ENCODE measurements at regions not wholly inside any gene's neighbourhood (a gene's known extent, or its start where the extent isn't known, plus 50 kb on each side); places are given as distances from the start of the nearest gene placed in this dataset.
"Not testable (repeated sequence)": the region's sequence is repeated elsewhere in the genome, so short reads cannot be mapped to it uniquely, and the experiment has no call there.

- intact Hi-C loops (cut with micrococcal nuclease), result loop anchor here (10.0 kb wide), 1 partner anchor 267 kb away; no protein-coding TSS in a partner anchor
Measured at GRCh38 chr7:156547884-156548561, 92.6 kb upstream of the RNF32 start.

DNA sequence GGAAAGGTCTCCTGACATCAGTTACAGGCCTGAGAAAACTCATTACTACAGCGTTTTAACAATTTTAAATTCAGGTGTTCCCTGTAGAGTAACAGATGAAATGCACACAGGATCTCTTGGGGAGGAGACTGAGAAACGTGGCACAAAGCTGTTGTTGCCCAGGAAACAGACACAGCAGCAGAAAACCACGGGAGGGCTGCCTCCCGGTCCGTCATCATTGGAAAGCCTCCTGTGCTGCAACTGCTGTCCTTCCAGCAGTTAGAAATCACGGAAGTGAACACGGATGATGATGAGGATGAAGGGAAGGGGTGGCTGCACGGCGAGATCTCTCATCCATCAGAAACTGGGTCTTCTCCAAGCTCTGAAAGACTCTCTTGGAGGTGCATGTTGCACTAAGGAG lies 94.6 kb upstream of the RNF32 start:
- intact Hi-C loops (cut with micrococcal nuclease), result loop anchor here (10.0 kb wide), 1 partner anchor 269 kb away; no protein-coding TSS in a partner anchor

GRCh38 chr7:156544919-156545715 lies 95.5 kb upstream of the RNF32 start:
- intact Hi-C loops (cut with micrococcal nuclease), result loop anchor here (10.0 kb wide), 1 partner anchor 270 kb away; no protein-coding TSS in a partner anchor

DNA sequence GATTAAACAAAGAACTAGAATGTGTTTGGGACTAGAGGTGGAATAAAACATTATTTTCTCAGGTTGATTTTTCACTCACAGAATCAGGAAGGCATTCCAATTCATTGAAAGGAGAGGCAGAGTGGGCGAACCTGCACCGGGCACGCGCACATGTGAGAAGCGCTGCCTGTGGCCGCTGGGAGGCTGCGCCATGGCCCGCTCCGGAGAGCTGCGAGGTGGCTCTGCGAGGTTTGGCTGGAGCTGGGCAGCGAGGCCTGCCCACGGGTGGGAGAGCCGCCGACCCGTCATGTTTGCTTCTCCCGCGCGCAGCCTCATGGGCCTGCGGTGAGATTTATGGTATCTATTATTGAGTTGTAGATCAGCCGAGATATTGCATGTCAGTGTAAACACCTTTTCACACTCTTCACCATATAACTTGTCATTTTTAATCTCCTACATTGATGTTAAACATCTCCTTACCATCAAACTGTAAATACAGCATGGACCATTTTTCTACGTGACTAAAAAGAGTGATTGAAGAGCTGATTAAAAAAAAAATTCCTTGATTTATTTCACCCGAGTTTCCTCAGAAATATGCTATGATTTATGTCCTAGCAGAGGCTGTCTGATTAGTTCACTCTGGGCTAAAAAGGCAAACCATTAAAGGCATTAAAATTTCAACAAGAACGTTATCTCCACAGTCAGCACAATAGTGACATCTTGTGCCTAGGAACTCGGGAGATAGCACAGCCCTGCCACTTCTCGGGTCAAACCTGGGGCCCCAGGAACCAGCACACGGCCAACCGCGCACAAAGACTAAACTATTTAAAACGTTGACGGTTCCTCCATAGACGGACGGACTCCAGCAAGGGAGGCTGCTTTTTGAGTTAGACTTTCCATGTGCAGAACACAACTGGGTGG lies 96.6 kb upstream of the RNF32 start:
- intact Hi-C loops (cut with micrococcal nuclease), result loop anchor here (10.0 kb wide), 1 partner anchor 271 kb away; no protein-coding TSS in a partner anchor

GRCh38 chr7:156540619-156541165 lies 99.9 kb upstream of the RNF32 start:
- intact Hi-C loops (cut with micrococcal nuclease), result loop anchor here (10.0 kb wide), 1 partner anchor 274 kb away; no protein-coding TSS in a partner anchor

GRCh38 chr7:156539999-156540398 lies 100.6 kb upstream of the RNF32 start:
- intact Hi-C loops (cut with micrococcal nuclease), result loop anchor here (10.0 kb wide), 1 partner anchor 275 kb away; no protein-coding TSS in a partner anchor

GRCh38 chr7:156537006-156537405 lies 103.6 kb upstream of the RNF32 start:
- intact Hi-C loops (cut with micrococcal nuclease), result no loop called here

- intact Hi-C loops (cut with micrococcal nuclease), result no loop called here
Measured at GRCh38 chr7:156534925-156535324, 105.6 kb upstream of the RNF32 start.

GRCh38 chr7:156533964-156534363 lies 106.6 kb upstream of the RNF32 start:
- intact Hi-C loops (cut with micrococcal nuclease), result no loop called here

GRCh38 chr7:156533420-156533819 lies 107.2 kb upstream of the RNF32 start:
- intact Hi-C loops (cut with micrococcal nuclease), result no loop called here

DNA sequence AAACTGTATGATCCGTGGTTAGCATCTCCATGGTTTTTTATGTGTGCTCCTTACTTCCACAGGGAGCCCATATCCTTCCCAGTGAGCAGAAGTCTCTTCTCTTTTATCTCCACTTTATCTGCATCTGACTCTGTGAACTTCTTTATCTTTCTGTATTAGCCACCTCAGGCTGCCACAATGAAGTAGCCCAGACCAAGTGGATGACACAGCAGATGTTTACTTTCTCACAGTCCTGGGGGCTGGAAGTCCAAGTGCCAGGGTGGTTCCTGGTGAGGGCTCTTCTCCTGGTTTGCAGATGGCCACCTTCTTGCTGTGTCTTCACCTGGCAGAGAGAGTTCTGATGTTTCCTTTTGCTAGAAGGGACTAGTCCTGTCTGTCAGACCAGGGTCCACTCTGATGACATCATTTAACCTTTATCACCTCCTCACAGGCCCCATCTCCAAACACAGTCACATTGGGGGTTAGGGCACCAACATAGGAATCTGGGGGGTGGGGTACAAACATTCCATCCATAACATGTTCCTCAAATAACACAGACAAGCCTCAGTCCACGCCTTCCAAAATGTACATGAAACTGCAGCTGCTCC lies 108.5 kb upstream of the RNF32 start:
- intact Hi-C loops (cut with micrococcal nuclease), result no loop called here

DNA sequence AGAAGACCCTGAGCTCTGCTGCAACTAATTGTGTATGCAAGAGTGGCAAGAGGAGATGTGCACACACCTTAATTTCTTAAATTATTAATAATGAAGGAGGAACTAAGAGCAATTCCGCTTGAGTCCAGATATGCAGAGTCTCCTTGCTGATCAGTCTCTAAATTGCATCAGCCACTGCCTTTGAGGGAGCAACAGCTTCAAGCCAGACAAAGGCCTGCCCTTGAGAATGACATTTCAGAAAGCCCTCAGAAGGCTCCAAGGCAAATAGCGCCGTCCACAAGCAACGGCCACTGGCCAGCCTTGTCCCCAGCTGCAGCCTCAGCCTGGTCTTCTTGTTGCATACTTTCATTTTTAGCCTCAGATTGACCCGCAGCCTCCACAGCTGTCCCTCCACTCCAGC lies 110.6 kb upstream of the RNF32 start:
- intact Hi-C loops (cut with micrococcal nuclease), result no loop called here

GRCh38 chr7:156527458-156527890 lies 113.1 kb upstream of the RNF32 start:
- intact Hi-C loops (cut with micrococcal nuclease), result no loop called here

DNA sequence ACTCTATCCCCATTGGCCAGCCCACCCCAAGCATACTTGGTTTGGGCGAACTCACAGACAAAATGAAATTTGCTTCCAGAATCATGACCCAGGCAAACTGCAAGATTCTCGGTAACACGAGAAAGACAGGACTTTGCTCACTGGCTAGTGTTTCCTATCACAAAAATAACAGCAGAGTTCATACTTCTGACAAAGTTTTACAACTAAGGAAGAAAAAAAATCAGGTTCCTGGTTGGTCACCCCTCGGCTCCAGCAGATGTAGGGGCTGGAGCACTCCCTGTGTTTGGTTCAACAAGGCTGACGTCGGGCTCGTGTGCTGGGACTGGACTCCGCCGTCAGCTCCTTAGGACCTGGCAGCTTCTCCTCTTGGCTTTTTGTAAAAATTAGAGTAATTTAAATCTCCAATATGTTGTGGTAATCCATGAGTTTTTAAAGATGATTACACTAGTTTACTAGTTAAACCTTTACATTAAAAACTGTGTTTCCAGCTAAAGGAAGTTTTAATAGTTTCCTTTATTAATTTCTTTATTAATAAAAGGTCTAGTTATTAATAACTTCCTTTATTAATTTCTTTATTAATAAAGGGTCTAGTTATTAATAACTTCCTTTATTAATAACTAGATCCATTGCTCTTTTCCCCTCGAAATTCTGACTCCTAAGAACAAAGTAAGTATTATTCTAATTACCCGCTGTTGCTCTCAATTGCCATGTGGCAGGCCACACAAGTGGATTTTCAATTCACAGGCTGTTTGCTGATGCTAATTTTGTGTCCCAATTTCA lies 115.6 kb upstream of the RNF32 start:
- intact Hi-C loops (cut with micrococcal nuclease), result no loop called here

DNA sequence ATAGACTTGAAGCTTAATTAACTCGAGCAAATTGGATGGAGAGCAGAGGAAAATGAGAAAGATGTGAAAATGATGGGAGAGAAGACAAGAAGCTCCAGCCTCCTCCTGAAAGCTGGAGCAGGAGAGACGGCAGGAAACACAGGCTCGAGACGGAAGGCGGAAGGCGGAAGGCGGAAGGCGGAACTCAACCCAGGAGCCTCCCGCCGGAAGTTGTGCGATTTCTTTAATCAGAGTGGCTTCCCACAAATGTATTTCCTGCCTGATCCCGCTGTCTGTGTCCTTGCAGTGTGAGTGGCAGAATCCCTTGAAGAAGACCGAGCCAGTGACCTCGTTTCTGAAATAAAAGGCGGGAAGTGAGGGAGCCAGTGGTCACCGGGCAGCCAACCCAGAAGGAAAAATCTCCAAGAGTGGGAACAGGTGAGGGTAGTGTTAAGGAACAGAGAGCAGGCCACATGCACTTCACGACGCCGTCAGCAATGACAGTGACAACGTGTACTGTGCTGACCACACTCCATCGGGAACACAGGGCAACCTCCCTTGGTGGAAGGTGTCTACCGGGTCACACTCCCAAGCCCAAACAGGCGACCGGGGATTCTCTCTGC lies 117.0 kb upstream of the RNF32 start:
- intact Hi-C loops (cut with micrococcal nuclease), result no loop called here

DNA sequence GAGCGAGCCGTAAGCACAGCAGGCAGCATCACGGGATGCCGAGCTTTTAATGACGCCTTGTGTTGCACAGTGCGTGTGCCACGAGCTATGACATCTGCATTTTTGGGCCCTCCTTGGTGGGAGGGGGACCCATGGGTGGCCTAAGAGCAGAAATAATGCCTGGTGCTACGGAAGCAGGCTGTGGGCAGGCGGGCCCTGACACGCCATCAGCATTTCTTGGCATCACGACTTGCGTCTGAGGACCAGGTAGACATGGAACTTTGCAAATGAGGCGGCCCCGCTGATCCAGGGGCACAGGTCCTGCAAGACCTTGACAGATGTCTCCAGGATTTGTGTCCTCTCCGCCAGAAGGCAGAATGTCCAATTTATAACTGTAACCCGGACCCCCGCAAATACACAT lies 117.8 kb upstream of the RNF32 start:
- intact Hi-C loops (cut with micrococcal nuclease), result no loop called here

- intact Hi-C loops (cut with micrococcal nuclease), result no loop called here
Measured at GRCh38 chr7:156519070-156519469, 121.5 kb upstream of the RNF32 start.

DNA sequence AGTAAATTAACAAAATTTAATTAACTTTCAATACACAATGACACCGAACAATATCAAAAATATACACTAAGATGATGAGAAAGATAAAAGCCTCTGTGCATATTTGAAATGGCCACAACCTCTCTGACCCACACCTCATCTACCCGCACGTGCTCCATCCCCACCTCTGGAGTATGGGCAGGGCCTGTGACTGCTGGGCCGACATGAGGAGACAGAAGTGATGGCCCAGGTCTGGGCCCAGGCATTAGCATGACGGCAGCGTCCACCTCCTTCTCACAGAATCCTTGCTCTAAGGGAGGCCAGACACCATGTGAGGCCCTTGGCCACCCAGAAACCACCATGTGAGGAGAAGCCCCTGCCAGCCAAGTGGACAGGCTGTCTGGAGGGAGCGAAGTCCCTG lies 122.1 kb upstream of the RNF32 start:
- intact Hi-C loops (cut with micrococcal nuclease), result no loop called here

DNA sequence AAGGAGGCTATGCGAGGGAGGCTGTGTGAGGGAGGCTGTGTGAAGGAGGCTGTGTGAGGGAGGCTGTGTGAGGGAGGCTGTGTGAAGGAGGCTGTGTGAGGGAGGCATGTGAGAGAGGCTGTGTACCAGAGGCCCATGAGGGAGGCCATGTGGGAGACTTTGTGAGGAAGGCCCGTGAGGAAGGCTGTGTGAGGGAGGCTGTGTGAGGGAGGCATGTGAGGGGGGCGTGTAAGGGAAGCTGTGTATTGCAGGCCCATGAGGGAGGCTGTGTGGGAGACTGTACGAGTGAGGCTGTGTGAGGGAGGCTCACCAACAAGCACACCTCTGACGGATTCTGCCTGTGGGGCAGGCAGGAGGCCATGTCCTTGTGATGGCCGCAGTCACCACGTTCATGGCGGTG lies 122.7 kb upstream of the RNF32 start:
- intact Hi-C loops (cut with micrococcal nuclease), result not testable (repeated sequence)
